Activated CD4-positive, alpha-beta T cell treated with anti-CD3 and anti-CD28 coated beads for 1 hour (primary cell): ENCODE measurements at regions not wholly inside any gene's neighbourhood (a gene's known extent, or its start where the extent isn't known, plus 50 kb on each side); places are given as distances from the start of the nearest gene placed in this dataset.

Experiments
- DNase-seq: peaks from one replicate; pipeline ENCODE4 v3.0.0-alpha.2; 2020

- DNase-seq = no peak
Observed at GRCh38 chr17:65403626-65404025, 157.8 kb downstream of the AXIN2 start.

- DNase-seq = no peak
Observed at GRCh38 chr17:65402513-65403496, 158.6 kb downstream of the AXIN2 start.

- no peak for DNase-seq
Observed at GRCh38 chr17:65401561-65401960, 159.9 kb downstream of the AXIN2 start.

- no peak for DNase-seq
Observed at GRCh38 chr17:65400701-65401100, 160.7 kb downstream of the AXIN2 start.

GRCh38 chr17:65398040-65398787 is 163.2 kb downstream of the AXIN2 start:
- no peak for DNase-seq

GRCh38 chr17:65395924-65396323 is 165.5 kb downstream of the AXIN2 start:
- no peak for DNase-seq

- DNase-seq = no peak
Observed at GRCh38 chr17:65394811-65395472, 166.5 kb downstream of the AXIN2 start.

GRCh38 chr17:65393514-65393913 is 167.9 kb downstream of the AXIN2 start:
- no peak for DNase-seq

- DNase-seq = no peak
Observed at GRCh38 chr17:65389949-65390348, 171.5 kb downstream of the AXIN2 start.

GRCh38 chr17:65389426-65389825 is 172.0 kb downstream of the AXIN2 start:
- no peak for DNase-seq

GRCh38 chr17:65388911-65389310 is 172.5 kb downstream of the AXIN2 start:
- no peak for DNase-seq

GRCh38 chr17:65387322-65387721 is 174.1 kb downstream of the AXIN2 start:
- no peak for DNase-seq

GRCh38 chr17:65385726-65386125 is 175.7 kb downstream of the AXIN2 start:
- no peak for DNase-seq

- no peak for DNase-seq
Observed at GRCh38 chr17:65385071-65385470, 176.4 kb downstream of the AXIN2 start.

GRCh38 chr17:65381152-65381551 is 180.3 kb downstream of the AXIN2 start:
- DNase-seq = no peak

- no peak for DNase-seq
Observed at GRCh38 chr17:65374966-65375365, 186.5 kb downstream of the AXIN2 start.

- no peak for DNase-seq
Observed at GRCh38 chr17:65371702-65372101, 189.7 kb downstream of the AXIN2 start.

GRCh38 chr17:65370669-65371131 is 190.7 kb downstream of the AXIN2 start:
- no peak for DNase-seq

GRCh38 chr17:65368341-65368740 is 193.1 kb downstream of the AXIN2 start:
- no peak for DNase-seq

GRCh38 chr17:65366102-65366844 is 195.2 kb downstream of the AXIN2 start:
- no peak for DNase-seq

GRCh38 chr17:65365169-65365568 is 196.3 kb downstream of the AXIN2 start:
- DNase-seq = no peak

- DNase-seq = no peak
Observed at GRCh38 chr17:65364438-65364837, 197.0 kb downstream of the AXIN2 start.

- DNase-seq = no peak
Observed at GRCh38 chr17:65362826-65363225, 198.6 kb downstream of the AXIN2 start.
